ENCODE measurements at regions not wholly inside any gene's neighbourhood (a gene's known extent, or its start where the extent isn't known, plus 50 kb on each side); places are given as distances from the start of the nearest gene placed in this dataset.
"Not testable (repeated sequence)": the region's sequence is repeated elsewhere in the genome, so short reads cannot be mapped to it uniquely, and the experiment has no call there.

- ChIA-PET POLR2A (no interaction called here), CTCF (no interaction called here)
- TF ChIP-seq CTCF (IDR thresholded peaks at IDR 0.05; ENCODE audit: control extremely low read depth, extremely low read depth, low read depth, missing control alignments), result no peak
- no peak for DNase-seq (ENCODE audit: extremely low spot score)
These were observed 615.4 kb upstream of the SEMA3D start for GRCh38 chr7:85802211-85802610.

- no peak for TF ChIP-seq CTCF (IDR thresholded peaks at IDR 0.05; ENCODE audit: control extremely low read depth, extremely low read depth, low read depth, missing control alignments)
- DNase-seq (ENCODE audit: extremely low spot score), result no peak
- POLR2A ChIA-PET, result no interaction called here
- CTCF ChIA-PET, result no interaction called here
These were observed 610.1 kb upstream of the SEMA3D start for GRCh38 chr7:85796956-85797355.

- CTCF ChIA-PET, result interaction anchor here (1.0 kb wide), 1 partner anchor 12 kb away, joined by 3 read pairs; no protein-coding TSS in a partner anchor
- POLR2A ChIA-PET; DNase-seq (ENCODE audit: extremely low spot score): not testable (repeated sequence)
These were observed 604.2 kb upstream of the SEMA3D start for GRCh38 chr7:85791098-85791497.

GRCh38 chr7:85781606-85782005 lies 594.8 kb upstream of the SEMA3D start:
- no peak for DNase-seq (ENCODE audit: extremely low spot score)
- ChIA-PET POLR2A (no interaction called here), CTCF (no interaction called here)
- no peak for TF ChIP-seq CTCF (IDR thresholded peaks at IDR 0.05; ENCODE audit: control extremely low read depth, extremely low read depth, low read depth, missing control alignments)

GRCh38 chr7:85776691-85777345 lies 590.0 kb upstream of the SEMA3D start:
- POLR2A ChIA-PET, result no interaction called here
- TF ChIP-seq CTCF (IDR thresholded peaks at IDR 0.05; ENCODE audit: control extremely low read depth, extremely low read depth, low read depth, missing control alignments), result no peak
- CTCF ChIA-PET, result no interaction called here
- DNase-seq (ENCODE audit: extremely low spot score), result no peak

GRCh38 chr7:85775431-85775830 lies 588.6 kb upstream of the SEMA3D start:
- TF ChIP-seq CTCF (IDR thresholded peaks at IDR 0.05; ENCODE audit: control extremely low read depth, extremely low read depth, low read depth, missing control alignments), result no peak
- no peak for DNase-seq (ENCODE audit: extremely low spot score)
- CTCF ChIA-PET, result no interaction called here
- POLR2A ChIA-PET, result no interaction called here

- ChIA-PET CTCF (no interaction called here), POLR2A (no interaction called here)
- no peak for DNase-seq (ENCODE audit: extremely low spot score)
- no peak for TF ChIP-seq CTCF (IDR thresholded peaks at IDR 0.05; ENCODE audit: control extremely low read depth, extremely low read depth, low read depth, missing control alignments)
These were observed 588.1 kb upstream of the SEMA3D start for GRCh38 chr7:85774986-85775385.

All from GM10248 (cell line).